VCaP (cell line): ENCODE measurements at regions not wholly inside any gene's neighbourhood (a gene's known extent, or its start where the extent isn't known, plus 50 kb on each side); places are given as distances from the start of the nearest gene placed in this dataset.

ENCODE experiments used
- H3K27ac ChIP-seq: fragments of 450-650 bp; 2 replicates; pipeline ENCODE4 v1.5.1; 2017
- CTCF ChIP-seq: fragments of 450-650 bp; conservative IDR thresholded peaks from 2 replicates; pipeline ENCODE4 v1.5.1; 2017; ENCODE audit warnings: mild to moderate bottlenecking, moderate library complexity

GRCh38 chr9:129497005-129497812 is 123.7 kb downstream of the C9orf50 start:
- H3K27ac ChIP-seq, result peak overlapping the region; percentile 87

GRCh38 chr9:129496473-129497004 is 124.4 kb downstream of the C9orf50 start:
- peak overlapping the region; percentile 87 for H3K27ac ChIP-seq
- no peak for TF ChIP-seq CTCF

More at GRCh38 chr9:129497005-129497812, 123.7 kb downstream of the C9orf50 start:
- TF ChIP-seq CTCF, result no peak

GRCh38 chr9:129495620-129496472 is 125.1 kb downstream of the C9orf50 start:
- H3K27ac ChIP-seq, result peak overlapping the region; percentile 87
- TF ChIP-seq CTCF, result no peak

- TF ChIP-seq CTCF, result no peak
- H3K27ac ChIP-seq, result peak overlapping the region; percentile 87
Observed at GRCh38 chr9:129494113-129494789, 126.7 kb downstream of the C9orf50 start.

- H3K27ac ChIP-seq, result peak overlapping the region; percentile 87
- no peak for TF ChIP-seq CTCF
Observed at GRCh38 chr9:129493706-129494047, 127.2 kb downstream of the C9orf50 start.

- TF ChIP-seq CTCF, result no peak
- peak overlapping the region; percentile 87 for H3K27ac ChIP-seq
Observed at GRCh38 chr9:129493002-129493705, 127.7 kb downstream of the C9orf50 start.
